ENCODE measurements at regions not wholly inside any gene's neighbourhood (a gene's known extent, or its start where the extent isn't known, plus 50 kb on each side); places are given as distances from the start of the nearest gene placed in this dataset.

DNA sequence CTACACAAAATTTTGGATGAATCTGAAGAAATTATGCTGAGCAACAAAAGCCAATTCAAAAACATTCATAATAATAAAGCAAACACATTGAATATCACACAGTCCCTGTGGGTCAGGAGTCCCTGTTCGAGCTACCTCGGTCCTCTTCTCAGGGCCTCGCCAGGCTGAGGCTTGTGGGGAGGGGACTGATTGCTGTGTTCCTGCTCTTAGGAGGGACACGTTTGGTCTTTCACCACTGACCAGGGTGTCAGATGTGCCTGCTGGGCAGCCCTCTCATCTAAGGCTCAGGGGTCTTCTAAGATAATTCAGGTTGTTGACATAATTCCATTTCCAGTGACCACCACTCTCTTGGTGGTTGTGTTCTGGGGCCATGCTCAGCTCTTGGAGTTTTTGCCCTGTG, 233.8 kb upstream of the PPP2R2D start:
- POLR2A ChIA-PET = no interaction called here
- TF ChIP-seq, protein P1, sequence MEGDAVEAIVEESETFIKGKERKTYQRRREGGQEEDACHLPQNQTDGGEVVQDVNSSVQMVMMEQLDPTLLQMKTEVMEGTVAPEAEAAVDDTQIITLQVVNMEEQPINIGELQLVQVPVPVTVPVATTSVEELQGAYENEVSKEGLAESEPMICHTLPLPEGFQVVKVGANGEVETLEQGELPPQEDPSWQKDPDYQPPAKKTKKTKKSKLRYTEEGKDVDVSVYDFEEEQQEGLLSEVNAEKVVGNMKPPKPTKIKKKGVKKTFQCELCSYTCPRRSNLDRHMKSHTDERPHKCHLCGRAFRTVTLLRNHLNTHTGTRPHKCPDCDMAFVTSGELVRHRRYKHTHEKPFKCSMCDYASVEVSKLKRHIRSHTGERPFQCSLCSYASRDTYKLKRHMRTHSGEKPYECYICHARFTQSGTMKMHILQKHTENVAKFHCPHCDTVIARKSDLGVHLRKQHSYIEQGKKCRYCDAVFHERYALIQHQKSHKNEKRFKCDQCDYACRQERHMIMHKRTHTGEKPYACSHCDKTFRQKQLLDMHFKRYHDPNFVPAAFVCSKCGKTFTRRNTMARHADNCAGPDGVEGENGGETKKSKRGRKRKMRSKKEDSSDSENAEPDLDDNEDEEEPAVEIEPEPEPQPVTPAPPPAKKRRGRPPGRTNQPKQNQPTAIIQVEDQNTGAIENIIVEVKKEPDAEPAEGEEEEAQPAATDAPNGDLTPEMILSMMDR (IDR thresholded peaks at IDR 0.05; ENCODE audit: insufficient read depth, low read depth, low read length) = no peak
- Histone ChIP-seq H3K27me3 (ENCODE audit: control insufficient read depth, insufficient read depth, low read length) (no peaks in the 10 kb centered on the region), H3K36me3 (ENCODE audit: control insufficient read depth, insufficient read depth, low read length) (no peaks in the 10 kb centered on the region), H3K4me3 (ENCODE audit: low read depth, low read length) (no peak overlapping the region)
- CTCF ChIA-PET = no interaction called here
- no peak for DNase-seq (ENCODE audit: low read depth)

DNA sequence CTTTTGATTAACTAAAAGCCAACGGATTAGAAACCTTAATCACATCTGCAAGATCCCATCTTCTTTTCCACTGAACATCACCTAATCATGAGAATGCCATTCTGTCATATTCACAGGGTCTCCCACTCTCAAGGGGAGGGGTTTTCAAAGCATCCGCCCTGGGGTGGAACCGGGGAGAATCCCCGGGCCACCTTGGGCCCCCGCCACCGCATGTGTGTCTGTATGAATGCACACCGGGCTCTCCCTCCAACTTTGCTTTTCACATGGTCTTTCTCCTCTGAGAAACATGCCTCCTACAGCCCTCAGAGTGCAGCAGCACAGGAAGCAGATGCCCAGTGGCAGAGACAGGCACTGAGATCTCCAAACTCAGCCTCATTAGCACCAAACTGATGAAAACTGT, 233.2 kb upstream of the PPP2R2D start:
- ChIA-PET CTCF (no interaction called here), POLR2A (no interaction called here)

DNA sequence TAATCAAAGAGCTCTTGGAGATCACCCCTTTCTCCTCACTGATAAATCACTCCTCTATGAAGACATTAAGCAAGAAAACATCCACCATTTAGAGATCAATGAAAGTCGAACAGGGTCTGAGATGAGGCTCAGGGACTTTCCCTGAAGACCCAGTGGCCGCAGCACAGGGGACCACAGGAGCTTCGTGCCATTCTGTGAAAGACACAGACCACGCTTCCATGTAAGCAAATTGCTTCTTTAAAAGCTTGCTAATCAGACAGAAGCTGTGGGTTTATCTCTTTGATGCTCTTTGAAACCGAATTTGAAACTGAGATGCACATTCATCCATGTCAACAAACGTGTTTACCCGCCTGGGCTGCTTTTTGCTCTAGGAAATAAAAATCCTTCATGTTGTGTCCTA, 231.9 kb upstream of the PPP2R2D start:
- ChIA-PET CTCF (no interaction called here), POLR2A (no interaction called here)

More for the DNA sequence above, 233.2 kb upstream of the PPP2R2D start:
- DNase-seq (ENCODE audit: low read depth) = no peak
- H3K36me3 ChIP-seq (ENCODE audit: control insufficient read depth, insufficient read depth, low read length) = no peaks in the 10 kb centered on the region
- H3K27me3 ChIP-seq (ENCODE audit: control insufficient read depth, insufficient read depth, low read length) = no peaks in the 10 kb centered on the region
- TF ChIP-seq, protein P1 (IDR thresholded peaks at IDR 0.05; ENCODE audit: insufficient read depth, low read depth, low read length) = no peak
- H3K4me3 ChIP-seq (ENCODE audit: low read depth, low read length) = no peak overlapping the region

DNA sequence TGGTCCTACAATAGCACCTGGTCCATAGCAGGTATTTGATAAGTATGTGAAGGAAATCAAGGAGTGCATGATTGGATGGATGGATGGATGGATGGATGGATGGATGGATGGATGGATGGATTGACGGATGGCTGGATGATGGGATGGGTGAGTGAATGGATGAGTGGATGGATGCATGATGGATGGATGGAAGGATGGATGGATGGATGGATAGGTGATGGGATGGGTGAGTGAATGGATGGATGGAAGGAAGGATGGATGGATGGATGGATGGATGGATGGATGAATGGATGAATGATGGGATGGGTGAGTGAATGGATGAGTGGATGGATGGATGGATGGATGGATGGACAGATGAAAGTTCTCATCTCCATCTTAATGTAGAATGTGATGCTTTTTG, 231.0 kb upstream of the PPP2R2D start:
- no peak for DNase-seq (ENCODE audit: low read depth)
- TF ChIP-seq, protein P1 (IDR thresholded peaks at IDR 0.05; ENCODE audit: insufficient read depth, low read depth, low read length) = no peak
- ChIA-PET POLR2A (no interaction called here), CTCF (interaction anchor here (0.9 kb wide), 1 partner anchor 23 kb away, joined by 3 read pairs; no protein-coding TSS in a partner anchor)
- no peak overlapping the region for H3K4me3 ChIP-seq (ENCODE audit: low read depth, low read length)
- no peaks in the 10 kb centered on the region for H3K27me3 ChIP-seq (ENCODE audit: control insufficient read depth, insufficient read depth, low read length)
- H3K36me3 ChIP-seq (ENCODE audit: control insufficient read depth, insufficient read depth, low read length) = no peaks in the 10 kb centered on the region

More for the DNA sequence above, 231.9 kb upstream of the PPP2R2D start:
- DNase-seq (ENCODE audit: low read depth) = no peak
- no peaks in the 10 kb centered on the region for H3K36me3 ChIP-seq (ENCODE audit: control insufficient read depth, insufficient read depth, low read length)
- H3K4me3 ChIP-seq (ENCODE audit: low read depth, low read length) = no peak overlapping the region
- TF ChIP-seq, protein P1 (IDR thresholded peaks at IDR 0.05; ENCODE audit: insufficient read depth, low read depth, low read length) = no peak
- H3K27me3 ChIP-seq (ENCODE audit: control insufficient read depth, insufficient read depth, low read length) = no peaks in the 10 kb centered on the region

DNA sequence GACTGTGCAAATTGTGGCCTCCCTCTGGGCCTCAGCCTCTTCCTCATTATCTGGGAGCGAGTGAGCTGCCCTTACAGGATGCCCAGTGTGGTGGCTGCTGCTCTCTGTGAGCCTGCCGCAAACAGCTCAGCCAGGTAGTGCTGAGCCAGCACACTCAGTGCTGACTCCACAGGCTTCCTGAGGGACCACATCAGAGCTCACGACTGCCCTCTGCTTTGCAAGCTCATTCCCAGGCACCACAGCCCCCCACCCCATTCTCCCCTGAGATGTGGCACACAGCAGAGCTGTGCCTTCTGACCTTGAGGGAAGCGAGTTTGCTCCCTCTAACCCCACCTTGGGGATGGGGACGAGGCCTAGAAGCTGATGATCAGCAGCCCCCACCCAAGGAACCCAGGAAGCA, 230.5 kb upstream of the PPP2R2D start:
- TF ChIP-seq, protein P1 (IDR thresholded peaks at IDR 0.05; ENCODE audit: insufficient read depth, low read depth, low read length) = no peak
- POLR2A ChIA-PET = no interaction called here
- Histone ChIP-seq H3K27me3 (ENCODE audit: control insufficient read depth, insufficient read depth, low read length) (no peaks in the 10 kb centered on the region), H3K36me3 (ENCODE audit: control insufficient read depth, insufficient read depth, low read length) (no peaks in the 10 kb centered on the region), H3K4me3 (ENCODE audit: low read depth, low read length) (no peak overlapping the region)
- CTCF ChIA-PET = interaction anchor here (0.9 kb wide), 1 partner anchor 23 kb away, joined by 3 read pairs; no protein-coding TSS in a partner anchor
- no peak for DNase-seq (ENCODE audit: low read depth)
